IMR-90 (cell line): ENCODE measurements at regions not wholly inside any gene's neighbourhood (a gene's known extent, or its start where the extent isn't known, plus 50 kb on each side); places are given as distances from the start of the nearest gene placed in this dataset.

ENCODE experiments used
- ATAC-seq: fragments of 200-7000 bp; cut with Tn5 transposase; 2 replicates; pipeline ENCODE4 v1.9.1; 2020; ENCODE audit warnings: low read depth, mild to moderate bottlenecking, moderate library complexity
- BruUV-seq: library from RNA; stranded (reverse); fragments of 400-500 nt; replicated peaks from 2 replicates; lab custom pipeline; 2021; lab: Mats Ljungman, UMichigan
- CTCF ChIA-PET: fragments of 300-600 bp; formaldehyde crosslinking; extraction: SDS; loops from one replicate; lab custom pipeline; 2021; ENCODE audit warnings: antibody characterized with exemption; lab: Yijun Ruan, JAX
- POLR2A ChIA-PET: fragments of 300-600 bp; sonication (Branson Sonifier 250); formaldehyde crosslinking; loops from one replicate; lab custom pipeline; 2022; ENCODE audit warnings: antibody characterized with exemption; ENCODE audit not compliant: unreplicated experiment; lab: Charles Lee
- DNase-seq: peaks from one replicate; pipeline ENCODE4 v3.0.0; 2013
- H2AFZ ChIP-seq: replicated peaks from 2 replicates; pipeline ENCODE3; 2013; ENCODE audit warnings: low read length, mild to moderate bottlenecking; ENCODE audit not compliant: poor library complexity
- H2AK5ac ChIP-seq: 2 replicates; pipeline ENCODE4 v1.6.1; 2013; ENCODE audit warnings: low read depth, low read length, inconsistent platforms
- H2AK9ac ChIP-seq: replicated peaks from 2 replicates; pipeline ENCODE3; 2013; ENCODE audit warnings: mild to moderate bottlenecking, low read depth, low read length, moderate library complexity; ENCODE audit not compliant: poor library complexity
- H2BK120ac ChIP-seq: 2 replicates; pipeline ENCODE4 v1.6.1; 2013; ENCODE audit warnings: low read depth, low read length, inconsistent platforms
- H2BK15ac ChIP-seq: 3 replicates; pipeline ENCODE4 v1.6.1; 2013; ENCODE audit warnings: low read depth, low read length, inconsistent platforms
- H2BK20ac ChIP-seq: 2 replicates; pipeline ENCODE4 v1.6.1; 2013; ENCODE audit warnings: low read depth, mild to moderate bottlenecking, inconsistent platforms, low read length, moderate library complexity
- H2BK5ac ChIP-seq: 2 replicates; pipeline ENCODE4 v1.6.1; 2013; ENCODE audit warnings: mild to moderate bottlenecking, low read depth, low read length, inconsistent platforms; ENCODE audit not compliant: poor library complexity, severe bottlenecking
- H3K14ac ChIP-seq: replicated peaks from 2 replicates; pipeline ENCODE4 v1.6.1; 2013; ENCODE audit warnings: low read depth, low read length, inconsistent platforms
- H3K18ac ChIP-seq: 2 replicates; pipeline ENCODE4 v1.6.1; 2013; ENCODE audit warnings: low read depth, low read length, control low read depth
- H3K23ac ChIP-seq: 2 replicates; pipeline ENCODE4 v1.6.1; 2013; ENCODE audit warnings: low read depth, low read length, inconsistent platforms
- H3K27ac ChIP-seq: 2 replicates; pipeline ENCODE4 v1.5.1; 2013; ENCODE audit warnings: mild to moderate bottlenecking, control low read depth, low read length; ENCODE audit not compliant: insufficient read depth
- H3K27me3 ChIP-seq: 2 replicates; pipeline ENCODE4 v1.6.1; 2013; ENCODE audit warnings: low read length; ENCODE audit not compliant: control insufficient read depth, insufficient read depth
- H3K36me3 ChIP-seq: 2 replicates; pipeline ENCODE4 v1.6.1; 2013; ENCODE audit warnings: low read length, mixed read lengths; ENCODE audit not compliant: control insufficient read depth, insufficient read depth
- H3K4ac ChIP-seq: 2 replicates; pipeline ENCODE4 v1.6.1; 2013; ENCODE audit warnings: low read depth, low read length, inconsistent platforms
- H3K4me1 ChIP-seq: 2 replicates; pipeline ENCODE4 v1.6.1; 2013; ENCODE audit warnings: low read length, mixed read lengths; ENCODE audit not compliant: control insufficient read depth, insufficient read depth
- H3K4me2 ChIP-seq: 2 replicates; pipeline ENCODE4 v1.6.1; 2013; ENCODE audit warnings: low read depth, mild to moderate bottlenecking, control low read depth, low read length, moderate library complexity
- H3K4me3 ChIP-seq: 2 replicates; pipeline ENCODE4 v1.5.1; 2013; ENCODE audit warnings: low read depth, mild to moderate bottlenecking, control low read depth, low read length, moderate library complexity; ENCODE audit not compliant: insufficient read depth
- H3K56ac ChIP-seq: 2 replicates; pipeline ENCODE4 v1.6.1; 2013; ENCODE audit warnings: low read length, inconsistent platforms; ENCODE audit not compliant: insufficient read depth; ENCODE audit errors: extremely low read depth
- H3K79me1 ChIP-seq, 2 experiments: 2 replicates each; pipeline ENCODE4 v1.6.1; 2013; ENCODE audit warnings: low read length in 2 of 2, inconsistent platforms in 1 of 2, low read depth in 1 of 2
- H3K9ac ChIP-seq: 2 replicates; pipeline ENCODE4 v1.6.1; 2013; ENCODE audit warnings: low read depth, low read length, control low read depth
- H3K9me1 ChIP-seq: 2 replicates; pipeline ENCODE4 v1.6.1; 2013; ENCODE audit warnings: low read length, inconsistent platforms; ENCODE audit not compliant: insufficient read depth
- H3K9me3 ChIP-seq: 2 replicates; pipeline ENCODE4 v1.6.1; 2013; ENCODE audit warnings: low read length; ENCODE audit not compliant: control insufficient read depth, insufficient read depth
- H4K20me1 ChIP-seq: 2 replicates; pipeline ENCODE4 v1.6.1; 2013; ENCODE audit warnings: low read length, inconsistent platforms; ENCODE audit not compliant: insufficient read depth
- H4K5ac ChIP-seq: 2 replicates; pipeline ENCODE4 v1.6.1; 2013; ENCODE audit warnings: mild to moderate bottlenecking, low read depth, low read length, control low read depth
- H4K8ac ChIP-seq, 2 experiments: 2 replicates each; pipeline ENCODE4 v1.6.1; 2013; ENCODE audit warnings: low read depth in 2 of 2, low read length in 2 of 2, control low read depth in 1 of 2, inconsistent platforms in 1 of 2
- H4K91ac ChIP-seq: 2 replicates; pipeline ENCODE4 v1.6.1; 2013; ENCODE audit warnings: low read depth, low read length, inconsistent platforms; ENCODE audit not compliant: insufficient read depth
- BHLHE40 ChIP-seq: fragments of 150-350 bp; IDR thresholded peaks from 2 replicates; pipeline ENCODE4 v1.6.1; 2016; ENCODE audit warnings: mild to moderate bottlenecking, low read depth, low read length
- CEBPB ChIP-seq: IDR thresholded peaks from 2 replicates; pipeline ENCODE4 v1.6.1; 2012; ENCODE audit warnings: low read depth, low read length, improper control_type of control experiment
- CHD1 ChIP-seq: IDR thresholded peaks from 2 replicates; pipeline ENCODE4 v1.6.1; 2012; ENCODE audit warnings: low read depth, low read length, improper control_type of control experiment
- FOS ChIP-seq: fragments of 150-350 bp; IDR thresholded peaks from 2 replicates; pipeline ENCODE4 v1.6.1; 2016; ENCODE audit warnings: low read depth, low read length
- MAFK ChIP-seq: IDR thresholded peaks from 2 replicates; pipeline ENCODE4 v1.6.1; 2012; ENCODE audit warnings: low read depth, low read length, improper control_type of control experiment
- MAZ ChIP-seq: IDR thresholded peaks from 2 replicates; pipeline ENCODE4 v1.6.1; 2012; ENCODE audit warnings: low read depth, mild to moderate bottlenecking, low read length, improper control_type of control experiment, moderate library complexity, borderline replicate concordance
- MXI1 ChIP-seq: IDR thresholded peaks from 2 replicates; pipeline ENCODE4 v1.6.1; 2012; ENCODE audit warnings: low read depth, mild to moderate bottlenecking, low read length, moderate library complexity, borderline replicate concordance
- NFE2L2 ChIP-seq: fragments of 150-350 bp; IDR thresholded peaks from 2 replicates; pipeline ENCODE4 v1.6.1; 2016; ENCODE audit warnings: low read depth, mild to moderate bottlenecking, low read length
- POLR2A ChIP-seq: IDR thresholded peaks from 2 replicates; pipeline ENCODE4 v1.6.1; 2012; ENCODE audit warnings: mild to moderate bottlenecking, low read depth, low read length
- RAD21 ChIP-seq: IDR thresholded peaks from 2 replicates; pipeline ENCODE4 v1.6.1; 2012; ENCODE audit warnings: low read length, improper control_type of control experiment
- RCOR1 ChIP-seq: IDR thresholded peaks from 2 replicates; pipeline ENCODE4 v1.6.1; 2012; ENCODE audit warnings: mild to moderate bottlenecking, low read length, improper control_type of control experiment; ENCODE audit not compliant: insufficient replicate concordance
- RFX5 ChIP-seq: IDR thresholded peaks from 2 replicates; pipeline ENCODE4 v1.8.0; 2012; ENCODE audit warnings: low read depth, mild to moderate bottlenecking, low read length, moderate library complexity
- SMC3 ChIP-seq: fragments of 150-350 bp; IDR thresholded peaks from 2 replicates; pipeline ENCODE4 v1.6.1; 2016; ENCODE audit warnings: low read depth, mild to moderate bottlenecking, antibody characterized with exemption, low read length, moderate library complexity
- WGBS, 2 experiments: methylation state at CpG; one replicate each; pipeline versions ENCODE4 v1.1.5 to v1.1.7; 2013; ENCODE audit warnings: missing lambda C conversion rate in 2 of 2; ENCODE audit not compliant: insufficient read length in 1 of 2; ENCODE audit errors: extremely low coverage in 2 of 2; 5-methylcytosine and 5-hydroxymethylcytosine counted together
- dilution Hi-C: fragments of 300-500 bp; cut with HindIII; formaldehyde crosslinking; loops from one replicate; pipeline ENCODE4 v1.14.3; 2018; ENCODE audit warnings: low sequenced_read_pairs; ENCODE audit not compliant: unreplicated experiment
- in situ Hi-C: fragments of 300-500 bp; cut with MboI; formaldehyde crosslinking; loops from 3 replicates; pipeline ENCODE4 v1.14.3; 2019; ENCODE audit warnings: low sequenced_read_pairs, inconsistent platforms, mixed read lengths
- intact Hi-C: fragments of 100-400 bp; cut with micrococcal nuclease; formaldehyde crosslinking; loops from 2 replicates; pipeline ENCODE4 v1.10.0; 2022
- TF ChIP-seq, protein P1 (sequence below): fragments of 150-350 bp; IDR thresholded peaks from 2 replicates; pipeline ENCODE4 v1.6.1; 2017; ENCODE audit warnings: mild to moderate bottlenecking, antibody characterized with exemption, low read length, low read depth
- TF ChIP-seq, protein P2 (sequence below): fragments of 150-350 bp; IDR thresholded peaks from 2 replicates; pipeline ENCODE4 v1.6.1; 2016; ENCODE audit warnings: low read depth, mild to moderate bottlenecking, low read length, moderate library complexity, borderline replicate concordance
- TF ChIP-seq, protein P3 (sequence below): conservative IDR thresholded peaks from 2 replicates; pipeline ENCODE4 v1.5.1; 2012; ENCODE audit warnings: mild to moderate bottlenecking, low read depth, low read length, improper control_type of control experiment

DNA sequence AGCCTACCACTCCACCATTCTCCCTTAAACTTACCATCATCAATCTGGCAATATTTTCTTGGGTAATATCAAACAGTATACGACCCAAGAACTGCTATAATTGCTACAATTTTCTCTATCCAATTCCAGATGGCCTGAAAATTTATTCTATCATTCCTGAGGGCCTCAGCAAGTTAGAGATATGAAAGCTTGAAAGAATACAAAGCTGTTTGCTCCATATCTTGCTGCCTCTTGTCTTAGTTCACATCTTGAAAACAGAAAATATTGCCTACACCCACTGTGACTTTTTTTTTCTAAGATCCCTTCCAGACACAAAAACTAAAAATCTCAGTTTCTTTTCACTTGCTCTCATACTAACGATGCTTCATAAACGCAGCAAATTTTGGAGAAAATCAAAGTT lies 898.9 kb downstream of the OTOL1 start:
- POLR2A ChIA-PET: no interaction called here

More for the DNA sequence above, 898.9 kb downstream of the OTOL1 start:
- in situ Hi-C loops: no loop called here
- no peak overlapping the region for H2BK5ac ChIP-seq
- H3K23ac ChIP-seq: no peak overlapping the region
- no peak overlapping the region for H3K4ac ChIP-seq
- no peak overlapping the region for H2AK9ac ChIP-seq
- H3K56ac ChIP-seq: no peak overlapping the region
- CTCF ChIA-PET: no interaction called here
- H3K4me1 ChIP-seq: peaks cover 3% of the 10 kb centered on the region; the same call in 1 of the 2 replicates
- no peaks in the 10 kb centered on the region for H3K79me1 ChIP-seq
- DNase-seq (no peak), ATAC-seq (no peak)
- H2BK20ac ChIP-seq: no peak overlapping the region
- no peak overlapping the region for H3K27ac ChIP-seq
- WGBS, 2 experiments: no CpG with 5 or more reads among the region's 3 CpGs
- H2BK120ac ChIP-seq: no peak overlapping the region
- BruUV-seq: no TSS peak
- TF ChIP-seq MXI1 (no peak), BHLHE40 (no peak), CHD1 (no peak), POLR2A (no peak), FOS (no peak), RCOR1 (no peak), NFE2L2 (no peak), SMC3 (no peak), MAZ (no peak), RFX5 (no peak), CEBPB (no peak), RAD21 (no peak), MAFK (no peak)
- TF ChIP-seq, protein P1, sequence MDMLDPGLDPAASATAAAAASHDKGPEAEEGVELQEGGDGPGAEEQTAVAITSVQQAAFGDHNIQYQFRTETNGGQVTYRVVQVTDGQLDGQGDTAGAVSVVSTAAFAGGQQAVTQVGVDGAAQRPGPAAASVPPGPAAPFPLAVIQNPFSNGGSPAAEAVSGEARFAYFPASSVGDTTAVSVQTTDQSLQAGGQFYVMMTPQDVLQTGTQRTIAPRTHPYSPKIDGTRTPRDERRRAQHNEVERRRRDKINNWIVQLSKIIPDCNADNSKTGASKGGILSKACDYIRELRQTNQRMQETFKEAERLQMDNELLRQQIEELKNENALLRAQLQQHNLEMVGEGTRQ: no peak
- TF ChIP-seq, protein P2, sequence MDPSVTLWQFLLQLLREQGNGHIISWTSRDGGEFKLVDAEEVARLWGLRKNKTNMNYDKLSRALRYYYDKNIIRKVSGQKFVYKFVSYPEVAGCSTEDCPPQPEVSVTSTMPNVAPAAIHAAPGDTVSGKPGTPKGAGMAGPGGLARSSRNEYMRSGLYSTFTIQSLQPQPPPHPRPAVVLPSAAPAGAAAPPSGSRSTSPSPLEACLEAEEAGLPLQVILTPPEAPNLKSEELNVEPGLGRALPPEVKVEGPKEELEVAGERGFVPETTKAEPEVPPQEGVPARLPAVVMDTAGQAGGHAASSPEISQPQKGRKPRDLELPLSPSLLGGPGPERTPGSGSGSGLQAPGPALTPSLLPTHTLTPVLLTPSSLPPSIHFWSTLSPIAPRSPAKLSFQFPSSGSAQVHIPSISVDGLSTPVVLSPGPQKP: no peak
- TF ChIP-seq, protein P3, sequence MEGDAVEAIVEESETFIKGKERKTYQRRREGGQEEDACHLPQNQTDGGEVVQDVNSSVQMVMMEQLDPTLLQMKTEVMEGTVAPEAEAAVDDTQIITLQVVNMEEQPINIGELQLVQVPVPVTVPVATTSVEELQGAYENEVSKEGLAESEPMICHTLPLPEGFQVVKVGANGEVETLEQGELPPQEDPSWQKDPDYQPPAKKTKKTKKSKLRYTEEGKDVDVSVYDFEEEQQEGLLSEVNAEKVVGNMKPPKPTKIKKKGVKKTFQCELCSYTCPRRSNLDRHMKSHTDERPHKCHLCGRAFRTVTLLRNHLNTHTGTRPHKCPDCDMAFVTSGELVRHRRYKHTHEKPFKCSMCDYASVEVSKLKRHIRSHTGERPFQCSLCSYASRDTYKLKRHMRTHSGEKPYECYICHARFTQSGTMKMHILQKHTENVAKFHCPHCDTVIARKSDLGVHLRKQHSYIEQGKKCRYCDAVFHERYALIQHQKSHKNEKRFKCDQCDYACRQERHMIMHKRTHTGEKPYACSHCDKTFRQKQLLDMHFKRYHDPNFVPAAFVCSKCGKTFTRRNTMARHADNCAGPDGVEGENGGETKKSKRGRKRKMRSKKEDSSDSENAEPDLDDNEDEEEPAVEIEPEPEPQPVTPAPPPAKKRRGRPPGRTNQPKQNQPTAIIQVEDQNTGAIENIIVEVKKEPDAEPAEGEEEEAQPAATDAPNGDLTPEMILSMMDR: no peak
- H4K20me1 ChIP-seq: no peaks in the 10 kb centered on the region
- H4K5ac ChIP-seq: no peak overlapping the region
- intact Hi-C loops: no loop called here
- dilution Hi-C loops: no loop called here
- H4K91ac ChIP-seq: no peak overlapping the region
- no peak overlapping the region for H2AFZ ChIP-seq
- H3K9me3 ChIP-seq: no peaks in the 10 kb centered on the region; the same call in 1 of the 2 replicates
- H3K36me3 ChIP-seq: no peaks in the 10 kb centered on the region
- H3K14ac ChIP-seq: no peak overlapping the region
- H3K18ac ChIP-seq: no peak overlapping the region
- H3K27me3 ChIP-seq: no peaks in the 10 kb centered on the region
- no peak overlapping the region for H4K8ac ChIP-seq
- no peak overlapping the region for H2AK5ac ChIP-seq
- no peak overlapping the region for H3K4me2 ChIP-seq
- H3K9me1 ChIP-seq: no peaks in the 10 kb centered on the region
- no peak overlapping the region for H3K4me3 ChIP-seq
- H3K9ac ChIP-seq: no peak overlapping the region
- H2BK15ac ChIP-seq: no peak overlapping the region
